Nephron progenitor cell (in vitro differentiated cells): ENCODE measurements at regions not wholly inside any gene's neighbourhood (a gene's known extent, or its start where the extent isn't known, plus 50 kb on each side); places are given as distances from the start of the nearest gene placed in this dataset.
"Not testable (repeated sequence)": the region's sequence is repeated elsewhere in the genome, so short reads cannot be mapped to it uniquely, and the experiment has no call there.

Experiments
- DNase-seq: peaks from one replicate; pipeline ENCODE4 v3.0.0; 2021
- H3K27ac Mint-ChIP-seq: 2 replicates; pipeline ENCODE4 v1.8.0; 2021; ENCODE audit warnings: mild to moderate bottlenecking, moderate library complexity, mixed read lengths
- H3K27me3 Mint-ChIP-seq: 2 replicates; pipeline ENCODE4 v1.8.0; 2021; ENCODE audit warnings: mild to moderate bottlenecking, low read depth, mixed read lengths; ENCODE audit not compliant: poor library complexity
- H3K36me3 Mint-ChIP-seq: 2 replicates; pipeline ENCODE4 v1.8.0; 2021; ENCODE audit warnings: low read depth, mixed read lengths
- H3K4me1 Mint-ChIP-seq: 2 replicates; pipeline ENCODE4 v1.8.0; 2021; ENCODE audit warnings: mixed read lengths
- H3K4me3 Mint-ChIP-seq: 2 replicates; pipeline ENCODE4 v1.8.0; 2021; ENCODE audit warnings: mild to moderate bottlenecking, moderate library complexity, mixed read lengths
- H3K9me3 Mint-ChIP-seq: 2 replicates; pipeline ENCODE4 v1.8.0; 2021; ENCODE audit warnings: mild to moderate bottlenecking, moderate library complexity, mixed read lengths
- TF ChIP-seq, protein P1 (sequence below): fragments of 200-600 bp; sonication (generic); IDR thresholded peaks from 2 replicates; pipeline ENCODE4 v1.5.0; 2021; ENCODE audit warnings: antibody characterized with exemption

DNA sequence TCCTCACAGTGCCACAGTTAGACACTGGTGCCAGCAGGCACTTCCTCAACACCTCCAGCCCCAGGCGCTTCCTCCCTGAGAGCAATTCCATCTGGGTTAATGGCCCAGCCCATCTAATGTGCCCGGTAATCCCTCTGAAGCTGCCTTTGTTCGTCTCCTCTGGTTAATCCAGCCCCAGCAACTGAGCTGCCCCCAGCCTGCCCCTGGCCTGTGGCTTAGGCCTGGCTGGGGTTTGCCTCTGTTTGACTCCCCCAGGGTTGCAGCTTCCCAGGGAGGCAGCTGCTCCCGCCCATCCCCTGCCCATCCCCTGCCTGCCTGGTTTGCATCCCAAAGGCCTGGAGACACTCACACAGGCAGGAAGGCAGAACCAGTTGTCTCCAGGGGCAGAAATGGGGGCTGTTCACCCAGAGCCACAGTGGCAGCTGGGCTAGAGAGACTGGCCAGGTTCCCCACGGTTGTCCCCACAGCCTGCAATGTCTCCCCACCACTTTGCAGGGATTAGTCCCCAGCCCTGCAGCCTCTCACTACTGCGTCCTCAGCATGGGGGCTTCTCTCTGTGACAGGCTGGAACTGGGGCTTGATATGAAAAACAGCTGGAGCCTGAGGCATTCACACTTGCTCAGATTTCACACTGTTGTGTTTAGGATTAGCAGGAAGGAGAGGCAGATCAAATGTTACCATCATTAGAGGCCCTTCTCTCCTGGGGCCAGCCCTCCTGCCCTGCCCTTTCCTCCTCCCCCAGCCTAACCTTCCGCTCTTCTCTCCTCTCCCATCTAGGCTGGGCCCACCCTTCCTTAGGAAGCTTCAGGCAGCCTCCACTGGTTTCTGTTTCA lies 120.2 kb downstream of the TLR5 start:
- peak; percentile 57 for DNase-seq
- H3K9me3 Mint-ChIP-seq = peaks cover 5% of the 10 kb centered on the region
- H3K4me3 Mint-ChIP-seq = peak overlapping the region; percentile 69
- H3K4me1 Mint-ChIP-seq = peaks cover 78% of the 10 kb centered on the region
- H3K36me3 Mint-ChIP-seq = peaks cover 11% of the 10 kb centered on the region
- TF ChIP-seq, protein P1, sequence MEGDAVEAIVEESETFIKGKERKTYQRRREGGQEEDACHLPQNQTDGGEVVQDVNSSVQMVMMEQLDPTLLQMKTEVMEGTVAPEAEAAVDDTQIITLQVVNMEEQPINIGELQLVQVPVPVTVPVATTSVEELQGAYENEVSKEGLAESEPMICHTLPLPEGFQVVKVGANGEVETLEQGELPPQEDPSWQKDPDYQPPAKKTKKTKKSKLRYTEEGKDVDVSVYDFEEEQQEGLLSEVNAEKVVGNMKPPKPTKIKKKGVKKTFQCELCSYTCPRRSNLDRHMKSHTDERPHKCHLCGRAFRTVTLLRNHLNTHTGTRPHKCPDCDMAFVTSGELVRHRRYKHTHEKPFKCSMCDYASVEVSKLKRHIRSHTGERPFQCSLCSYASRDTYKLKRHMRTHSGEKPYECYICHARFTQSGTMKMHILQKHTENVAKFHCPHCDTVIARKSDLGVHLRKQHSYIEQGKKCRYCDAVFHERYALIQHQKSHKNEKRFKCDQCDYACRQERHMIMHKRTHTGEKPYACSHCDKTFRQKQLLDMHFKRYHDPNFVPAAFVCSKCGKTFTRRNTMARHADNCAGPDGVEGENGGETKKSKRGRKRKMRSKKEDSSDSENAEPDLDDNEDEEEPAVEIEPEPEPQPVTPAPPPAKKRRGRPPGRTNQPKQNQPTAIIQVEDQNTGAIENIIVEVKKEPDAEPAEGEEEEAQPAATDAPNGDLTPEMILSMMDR = no peak
- H3K27ac Mint-ChIP-seq = peak overlapping the region; percentile 99
- peaks cover 8% of the 10 kb centered on the region for H3K27me3 Mint-ChIP-seq

DNA sequence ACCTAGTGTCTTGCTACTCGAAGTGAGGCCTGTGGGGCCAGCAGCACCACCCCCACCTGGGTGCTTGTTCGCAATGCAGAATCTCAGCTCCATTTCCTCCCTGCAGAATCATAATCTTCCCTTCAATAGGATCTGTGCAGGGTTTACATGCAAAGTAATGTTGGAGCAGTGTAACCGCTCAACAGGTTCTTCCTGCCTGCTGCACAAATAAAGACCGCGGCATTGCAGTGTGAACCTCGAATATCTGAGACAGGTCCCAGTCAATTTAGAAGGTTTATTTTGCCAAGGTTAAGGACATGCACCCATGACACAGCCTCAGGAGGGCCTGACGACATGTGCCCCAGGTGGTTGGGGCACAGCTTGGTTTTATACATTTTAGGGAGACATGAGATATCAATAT lies 119.2 kb downstream of the TLR5 start:
- TF ChIP-seq, protein P1 = no peak
- Mint-ChIP-seq H3K27ac (peak overlapping the region; percentile 88), H3K4me3 (peak overlapping the region; percentile 11), H3K9me3 (peaks cover 5% of the 10 kb centered on the region), H3K27me3 (peaks cover 9% of the 10 kb centered on the region), H3K36me3 (peaks cover 10% of the 10 kb centered on the region), H3K4me1 (peaks cover 86% of the 10 kb centered on the region)
- DNase-seq = no peak

DNA sequence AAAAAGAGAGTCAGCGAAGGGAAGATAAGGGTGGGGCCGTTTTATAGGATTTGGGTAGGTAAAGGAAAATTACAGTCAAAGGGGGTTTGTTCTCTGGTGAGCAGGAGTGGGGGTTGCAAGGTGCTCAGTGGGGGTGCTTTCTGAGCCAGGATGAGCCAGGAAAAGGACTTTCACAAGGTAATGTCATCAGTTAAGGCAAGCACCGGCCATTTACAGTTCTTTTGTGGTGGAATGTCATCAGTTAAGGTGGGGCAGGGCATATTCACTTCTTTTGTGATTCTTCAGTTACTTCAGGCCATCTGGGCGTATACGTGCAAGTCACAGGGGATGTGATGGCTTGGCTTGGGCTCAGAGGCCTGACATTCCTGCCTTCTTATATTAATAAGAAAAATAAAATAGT lies 118.6 kb downstream of the TLR5 start:
- Mint-ChIP-seq H3K4me1 (peaks cover 86% of the 10 kb centered on the region), H3K4me3 (peak overlapping the region; percentile 11), H3K27ac (peak overlapping the region; percentile 88), H3K27me3 (peaks cover 14% of the 10 kb centered on the region)
- H3K36me3 Mint-ChIP-seq, DNase-seq, H3K9me3 Mint-ChIP-seq: not testable (repeated sequence)

DNA sequence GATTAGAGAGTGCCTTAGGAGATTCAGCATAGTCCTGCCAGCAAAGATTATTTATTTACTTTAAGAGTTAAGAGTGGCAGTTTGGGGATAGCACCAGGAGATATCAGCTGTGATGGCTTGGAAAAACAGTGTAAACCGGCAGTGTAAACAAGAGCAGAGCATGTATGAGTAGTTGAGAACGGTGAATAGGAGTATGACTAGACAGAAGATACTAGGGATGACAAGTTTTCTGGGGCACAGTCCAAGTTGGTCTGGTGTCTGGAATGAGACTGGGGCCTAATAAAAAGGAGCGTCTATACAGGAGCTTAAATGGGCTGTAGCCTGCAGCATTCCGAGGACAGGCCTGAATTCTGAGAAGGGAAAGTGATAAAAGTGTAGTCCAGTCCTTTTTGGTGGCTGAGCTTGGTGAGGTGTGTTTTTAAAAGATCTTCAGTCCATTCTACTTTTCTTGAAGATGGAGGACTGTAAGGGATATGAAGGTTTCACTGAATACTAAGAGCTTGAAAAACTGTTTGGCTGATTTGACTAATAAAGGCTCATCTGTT lies 117.8 kb downstream of the TLR5 start:
- not testable (repeated sequence) for H3K27ac Mint-ChIP-seq, DNase-seq, H3K36me3 Mint-ChIP-seq, H3K9me3 Mint-ChIP-seq
- H3K27me3 Mint-ChIP-seq = peaks cover 21% of the 10 kb centered on the region
- H3K4me1 Mint-ChIP-seq = peaks cover 85% of the 10 kb centered on the region
- H3K4me3 Mint-ChIP-seq = peak overlapping the region; percentile 15

DNA sequence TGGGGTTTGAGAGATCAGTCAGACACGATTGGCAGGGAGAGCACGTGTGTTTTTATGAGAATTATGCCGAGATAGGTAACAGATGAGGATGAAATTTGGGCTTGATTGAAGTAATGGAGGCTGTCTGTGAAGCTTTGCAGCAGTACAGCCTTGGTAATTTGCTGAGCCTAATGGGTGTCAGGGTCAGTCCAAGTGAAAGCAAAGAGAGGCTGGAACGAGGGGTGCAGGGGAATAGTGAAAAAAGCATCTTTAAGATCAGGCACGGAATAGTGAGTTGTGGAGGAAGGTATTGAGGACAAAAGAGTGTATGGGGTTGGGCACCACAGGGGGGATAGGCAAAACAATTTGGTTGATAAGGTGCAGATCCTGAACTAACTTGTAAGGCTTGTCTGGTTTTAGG lies 116.4 kb downstream of the TLR5 start:
- H3K27me3 Mint-ChIP-seq = peaks cover 20% of the 10 kb centered on the region
- H3K36me3 Mint-ChIP-seq, H3K9me3 Mint-ChIP-seq, DNase-seq, H3K27ac Mint-ChIP-seq: not testable (repeated sequence)
- H3K4me3 Mint-ChIP-seq = peak overlapping the region; percentile 2
- H3K4me1 Mint-ChIP-seq = peaks cover 85% of the 10 kb centered on the region

DNA sequence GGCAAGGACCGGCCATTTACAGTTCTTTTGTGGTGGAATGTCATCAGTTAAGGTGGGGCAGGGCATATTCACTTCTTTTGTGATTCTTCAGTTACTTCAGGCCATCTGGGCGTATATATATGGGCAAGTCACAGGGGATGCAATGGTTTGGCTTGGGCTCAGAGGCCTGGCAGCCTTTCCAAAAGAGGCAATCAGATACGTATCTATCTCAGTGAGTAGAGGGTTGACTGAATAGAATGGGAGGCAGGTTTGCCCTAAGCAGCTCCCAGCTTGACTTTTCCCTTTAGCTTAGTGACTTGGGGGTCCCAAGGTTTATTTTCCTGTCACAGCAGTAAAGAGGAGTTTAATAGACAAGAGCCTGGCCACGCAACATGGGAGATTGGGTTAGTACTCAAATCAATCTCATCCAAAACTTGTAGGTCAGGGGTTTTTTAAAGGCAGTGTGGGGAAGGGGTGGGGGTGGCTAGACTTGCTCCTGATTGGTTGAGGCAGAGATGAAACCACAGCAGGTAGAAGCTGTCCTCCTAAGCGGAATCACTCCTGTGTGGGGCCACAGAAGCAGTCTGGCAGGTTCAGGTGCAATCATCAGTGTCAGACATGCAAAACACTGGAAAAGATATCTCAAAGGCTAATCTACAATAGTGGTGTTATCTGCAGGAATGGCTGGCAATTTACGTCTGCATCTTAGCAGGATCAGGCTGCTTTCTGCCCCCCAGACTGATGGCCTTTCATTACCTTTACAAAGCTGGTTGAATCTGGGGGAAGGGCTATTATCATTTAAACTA lies 112.9 kb downstream of the TLR5 start:
- peaks cover 2% of the 10 kb centered on the region for H3K9me3 Mint-ChIP-seq
- H3K36me3 Mint-ChIP-seq = no peaks in the 10 kb centered on the region
- TF ChIP-seq, protein P1 = no peak
- no peak for DNase-seq
- no peak overlapping the region for H3K4me3 Mint-ChIP-seq
- H3K27ac Mint-ChIP-seq = no peak overlapping the region
- H3K4me1 Mint-ChIP-seq = peaks cover 67% of the 10 kb centered on the region
- H3K27me3 Mint-ChIP-seq = peaks cover 15% of the 10 kb centered on the region

DNA sequence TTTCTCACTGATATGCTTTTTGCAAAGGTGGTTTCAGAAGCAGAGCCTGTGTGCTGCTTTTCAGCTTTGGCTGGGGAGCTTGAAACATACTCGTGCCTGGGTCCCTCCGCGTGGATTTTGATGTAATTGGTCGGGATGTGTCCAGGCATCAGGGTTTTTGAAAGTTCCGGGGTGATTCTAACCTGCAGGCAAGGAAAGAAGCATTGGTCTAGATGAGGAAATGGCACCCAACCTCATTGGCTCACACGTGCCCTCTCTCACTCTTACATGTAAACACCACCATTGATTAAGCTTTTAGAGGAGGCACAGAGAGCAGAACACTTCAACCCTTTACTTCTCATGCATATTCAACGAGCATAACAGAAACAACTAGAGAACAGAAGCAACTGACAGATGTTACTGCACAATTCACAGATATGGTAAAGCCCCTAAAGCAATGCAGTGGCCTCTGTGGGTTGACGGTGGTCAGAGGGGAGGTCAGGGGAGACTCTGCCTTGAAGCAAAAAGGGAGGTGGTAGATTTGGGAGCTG lies 112.1 kb downstream of the TLR5 start:
- Mint-ChIP-seq H3K4me1 (peaks cover 70% of the 10 kb centered on the region), H3K27ac (no peak overlapping the region)

More for the DNA sequence above, 112.1 kb downstream of the TLR5 start:
- DNase-seq = no peak
- Mint-ChIP-seq H3K27me3 (peaks cover 19% of the 10 kb centered on the region), H3K4me3 (no peak overlapping the region), H3K36me3 (no peaks in the 10 kb centered on the region), H3K9me3 (peaks cover 3% of the 10 kb centered on the region)
- TF ChIP-seq, protein P1 = no peak
